ENCODE measurements at regions not wholly inside any gene's neighbourhood (a gene's known extent, or its start where the extent isn't known, plus 50 kb on each side); places are given as distances from the start of the nearest gene placed in this dataset.

GRCh38 chr5:117336208-117336607, 761.6 kb upstream of the SEMA6A start:
- no peak overlapping the region for H3K27ac Mint-ChIP-seq
- ATAC-seq (no peak), DNase-seq (no peak)
- H3K36me3 Mint-ChIP-seq (ENCODE audit: low read depth) = no peaks in the 10 kb centered on the region
- CTCF ChIA-PET = interaction anchor here (0.5 kb wide), 1 partner anchor 269 kb away, joined by 3 read pairs; no protein-coding TSS in a partner anchor
- H3K4me3 Mint-ChIP-seq = no peak overlapping the region
- TF ChIP-seq CTCF (IDR thresholded peaks at IDR 0.05) = no peak
- intact Hi-C loops (cut with micrococcal nuclease) = no loop called here
- H3K4me1 Mint-ChIP-seq (ENCODE audit: low read depth) = no peaks in the 10 kb centered on the region
- no peaks in the 10 kb centered on the region for H3K27me3 Mint-ChIP-seq
- POLR2A ChIA-PET = no interaction called here
- H3K9me3 Mint-ChIP-seq = peaks cover 7% of the 10 kb centered on the region

GRCh38 chr5:117333011-117333410, 758.4 kb upstream of the SEMA6A start:
- ChIA-PET POLR2A (no interaction called here), CTCF (no interaction called here)
- no peak for DNase-seq
- ATAC-seq = no peak
- Mint-ChIP-seq H3K4me3 (no peak overlapping the region), H3K27me3 (no peaks in the 10 kb centered on the region), H3K36me3 (ENCODE audit: low read depth) (no peaks in the 10 kb centered on the region), H3K27ac (no peak overlapping the region), H3K9me3 (peaks cover 7% of the 10 kb centered on the region), H3K4me1 (ENCODE audit: low read depth) (no peaks in the 10 kb centered on the region)
- TF ChIP-seq CTCF (IDR thresholded peaks at IDR 0.05) = no peak
- intact Hi-C loops (cut with micrococcal nuclease) = no loop called here

GRCh38 chr5:117332341-117332740, 757.7 kb upstream of the SEMA6A start:
- Mint-ChIP-seq H3K4me3 (no peak overlapping the region), H3K9me3 (peaks cover 7% of the 10 kb centered on the region), H3K36me3 (ENCODE audit: low read depth) (no peaks in the 10 kb centered on the region), H3K4me1 (ENCODE audit: low read depth) (no peaks in the 10 kb centered on the region), H3K27ac (no peak overlapping the region), H3K27me3 (no peaks in the 10 kb centered on the region)
- intact Hi-C loops (cut with micrococcal nuclease) = no loop called here
- no peak for DNase-seq
- no peak for ATAC-seq
- CTCF ChIA-PET = no interaction called here
- no peak for TF ChIP-seq CTCF (IDR thresholded peaks at IDR 0.05)
- POLR2A ChIA-PET = no interaction called here

- Mint-ChIP-seq H3K9me3 (no peaks in the 10 kb centered on the region), H3K27ac (no peak overlapping the region), H3K36me3 (ENCODE audit: low read depth) (no peaks in the 10 kb centered on the region), H3K27me3 (no peaks in the 10 kb centered on the region), H3K4me1 (ENCODE audit: low read depth) (no peaks in the 10 kb centered on the region), H3K4me3 (no peak overlapping the region)
- ChIA-PET POLR2A (no interaction called here), CTCF (no interaction called here)
- intact Hi-C loops (cut with micrococcal nuclease) = no loop called here
- DNase-seq = no peak
- TF ChIP-seq CTCF (IDR thresholded peaks at IDR 0.05) = no peak
- ATAC-seq = no peak
These were observed 752.9 kb upstream of the SEMA6A start for GRCh38 chr5:117327511-117327910.

GRCh38 chr5:117326997-117327396, 752.4 kb upstream of the SEMA6A start:
- Mint-ChIP-seq H3K4me3 (no peak overlapping the region), H3K27me3 (no peaks in the 10 kb centered on the region), H3K4me1 (ENCODE audit: low read depth) (no peaks in the 10 kb centered on the region), H3K27ac (no peak overlapping the region), H3K36me3 (ENCODE audit: low read depth) (no peaks in the 10 kb centered on the region), H3K9me3 (no peaks in the 10 kb centered on the region)
- TF ChIP-seq CTCF (IDR thresholded peaks at IDR 0.05) = no peak
- DNase-seq (no peak), ATAC-seq (no peak)
- CTCF ChIA-PET = no interaction called here
- POLR2A ChIA-PET = no interaction called here
- intact Hi-C loops (cut with micrococcal nuclease) = no loop called here
